Uterus (tissue), 3 donors: ENCODE measurements at regions not wholly inside any gene's neighbourhood (a gene's known extent, or its start where the extent isn't known, plus 50 kb on each side); places are given as distances from the start of the nearest gene placed in this dataset.

Source experiments
- DNase-seq, 2 donors: peaks; one replicate each; pipeline ENCODE4 v3.0.0-alpha.2; 2019 to 2020
- H3K27ac ChIP-seq, 2 donors: fragments of 200-600 bp; sonication (generic); 1 replicate in 1 of 2; 2 replicates in 1 of 2; pipeline ENCODE4 v1.5.1; 2016 to 2018
- H3K27me3 ChIP-seq, 2 donors: fragments of 200-600 bp; sonication (generic); one replicate each; pipeline ENCODE4 v1.5.1; 2018 to 2019; ENCODE audit warnings: control low read depth in 1 of 2
- H3K36me3 ChIP-seq, 2 donors: fragments of 200-600 bp; sonication (generic); one replicate each; pipeline ENCODE4 v1.5.1; 2019; ENCODE audit warnings: control low read depth in 1 of 2
- H3K4me1 ChIP-seq, 2 donors: fragments of 200-600 bp; sonication (generic); one replicate each; pipeline ENCODE4 v1.5.1; 2018 to 2019; ENCODE audit warnings: control low read depth in 1 of 2
- H3K4me3 ChIP-seq, 2 donors: fragments of 200-600 bp; sonication (generic); 1 replicate in 1 of 2; 2 replicates in 1 of 2; pipeline ENCODE4 v1.5.1; 2018 to 2019; ENCODE audit warnings: mild to moderate bottlenecking in 1 of 2
- H3K9me3 ChIP-seq, 2 donors: fragments of 200-600 bp; sonication (generic); one replicate each; pipeline ENCODE4 v1.5.1; 2019; ENCODE audit warnings: control low read depth in 1 of 2
- POLR2A ChIP-seq, 2 donors: fragments of 450-650 bp; IDR thresholded peaks; one replicate each; pipeline ENCODE4 v1.6.1; 2016; ENCODE audit warnings: antibody characterized with exemption in 2 of 2, mild to moderate bottlenecking in 1 of 2, moderate library complexity in 1 of 2
- intact Hi-C: fragments of 100-400 bp; cut with DNase I; formaldehyde crosslinking; loops from one replicate; pipeline ENCODE4 v1.15.1; 2023; ENCODE audit warnings: low total_unique reads
- TF ChIP-seq, protein P1 (sequence below), 4 experiments: fragments of 200-600 bp in 2 of 4; fragments of 450-650 bp in 2 of 4; sonication (generic) in 2 of 4; IDR thresholded peaks; one replicate each; pipeline ENCODE4 v1.5.1; 2016 to 2019; ENCODE audit warnings: antibody characterized with exemption in 4 of 4, mild to moderate bottlenecking in 2 of 4, moderate library complexity in 1 of 4
- donor health status: DM: yes; HTN: yes; CAD: no.

DNA sequence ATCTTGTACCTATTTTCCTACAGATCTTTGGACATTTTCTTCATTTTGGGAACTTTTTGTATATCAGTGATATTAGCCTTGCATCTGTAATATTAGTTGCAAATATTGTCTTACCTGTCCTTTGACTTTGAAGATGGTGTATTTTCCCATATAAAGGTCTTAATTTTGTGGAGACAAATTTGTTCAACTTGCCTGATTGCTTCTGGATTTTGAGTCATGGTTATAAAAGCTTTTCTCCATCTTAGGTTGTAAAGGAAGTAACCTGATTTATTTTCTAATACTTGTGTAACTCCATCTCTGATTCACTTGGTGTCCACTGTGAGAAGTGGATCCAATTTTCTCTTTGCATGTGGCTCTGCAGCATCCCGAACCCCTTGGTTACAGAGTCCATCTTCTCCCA lies 97.7 kb upstream of the OTOS start:
- Histone ChIP-seq H3K27me3 (no peaks in the 10 kb centered on the region), H3K36me3 (no peaks in the 10 kb centered on the region)
- no peak for TF ChIP-seq POLR2A (IDR thresholded peaks at IDR 0.05)
- TF ChIP-seq, protein P1, sequence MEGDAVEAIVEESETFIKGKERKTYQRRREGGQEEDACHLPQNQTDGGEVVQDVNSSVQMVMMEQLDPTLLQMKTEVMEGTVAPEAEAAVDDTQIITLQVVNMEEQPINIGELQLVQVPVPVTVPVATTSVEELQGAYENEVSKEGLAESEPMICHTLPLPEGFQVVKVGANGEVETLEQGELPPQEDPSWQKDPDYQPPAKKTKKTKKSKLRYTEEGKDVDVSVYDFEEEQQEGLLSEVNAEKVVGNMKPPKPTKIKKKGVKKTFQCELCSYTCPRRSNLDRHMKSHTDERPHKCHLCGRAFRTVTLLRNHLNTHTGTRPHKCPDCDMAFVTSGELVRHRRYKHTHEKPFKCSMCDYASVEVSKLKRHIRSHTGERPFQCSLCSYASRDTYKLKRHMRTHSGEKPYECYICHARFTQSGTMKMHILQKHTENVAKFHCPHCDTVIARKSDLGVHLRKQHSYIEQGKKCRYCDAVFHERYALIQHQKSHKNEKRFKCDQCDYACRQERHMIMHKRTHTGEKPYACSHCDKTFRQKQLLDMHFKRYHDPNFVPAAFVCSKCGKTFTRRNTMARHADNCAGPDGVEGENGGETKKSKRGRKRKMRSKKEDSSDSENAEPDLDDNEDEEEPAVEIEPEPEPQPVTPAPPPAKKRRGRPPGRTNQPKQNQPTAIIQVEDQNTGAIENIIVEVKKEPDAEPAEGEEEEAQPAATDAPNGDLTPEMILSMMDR (IDR thresholded peaks at IDR 0.05): no peak

DNA sequence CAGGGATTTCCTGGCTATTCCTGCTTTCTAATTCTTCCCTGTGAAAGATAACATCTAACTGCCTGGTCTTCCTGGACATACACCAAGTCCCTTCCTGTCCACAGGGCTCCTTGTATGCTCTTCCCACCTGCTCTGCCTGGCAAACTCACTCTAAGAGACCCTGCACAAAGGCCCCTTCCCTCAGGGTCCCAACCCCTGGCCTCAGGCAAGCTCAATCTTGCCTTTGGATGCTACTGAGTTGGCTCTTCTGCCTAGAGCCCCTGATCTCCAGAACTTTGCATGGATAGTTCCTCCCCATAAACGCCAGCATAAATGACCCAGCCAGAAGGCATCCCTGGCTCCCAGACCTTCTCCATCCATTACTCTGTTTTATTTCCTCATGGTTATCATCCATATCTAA lies 98.3 kb upstream of the OTOS start:
- TF ChIP-seq POLR2A (IDR thresholded peaks at IDR 0.05): no peak
- TF ChIP-seq, protein P1 (IDR thresholded peaks at IDR 0.05): no peak
- Histone ChIP-seq H3K9me3 (no peaks in the 10 kb centered on the region), H3K27me3 (no peaks in the 10 kb centered on the region), H3K4me3 (no peak overlapping the region), H3K4me1 (no peaks in the 10 kb centered on the region), H3K27ac (no peak overlapping the region), H3K36me3 (no peaks in the 10 kb centered on the region)
- no peak for DNase-seq
- intact Hi-C loops: no loop called here

More for the DNA sequence above, 97.7 kb upstream of the OTOS start:
- Histone ChIP-seq H3K4me1 (no peaks in the 10 kb centered on the region), H3K9me3 (no peaks in the 10 kb centered on the region), H3K4me3 (no peak overlapping the region), H3K27ac (no peak overlapping the region)
- intact Hi-C loops: no loop called here
- no peak for DNase-seq

DNA sequence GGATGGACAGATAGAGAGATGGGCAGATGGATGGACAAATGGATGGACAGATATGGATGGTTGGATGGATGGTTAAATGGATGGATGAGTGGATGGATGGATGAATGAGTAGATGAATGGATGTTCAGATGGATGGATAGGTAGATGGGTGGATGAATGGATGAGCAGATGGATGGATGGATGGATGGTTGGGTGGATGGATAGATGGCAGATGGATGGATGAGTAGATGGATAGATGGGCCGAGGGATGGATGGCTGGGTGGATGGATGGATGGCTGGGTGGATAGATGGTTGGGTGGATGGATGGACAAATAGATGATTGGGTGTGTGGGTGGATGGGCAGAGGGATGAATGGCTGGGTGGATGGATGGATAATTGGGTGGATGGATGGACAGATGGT lies 98.9 kb upstream of the OTOS start:
- Histone ChIP-seq H3K4me3 (no peak overlapping the region), H3K27me3 (no peaks in the 10 kb centered on the region), H3K9me3 (no peaks in the 10 kb centered on the region), H3K4me1 (no peaks in the 10 kb centered on the region), H3K36me3 (no peaks in the 10 kb centered on the region), H3K27ac (no peak overlapping the region)
- intact Hi-C loops: no loop called here
- TF ChIP-seq, protein P1 (IDR thresholded peaks at IDR 0.05): no peak
- no peak for TF ChIP-seq POLR2A (IDR thresholded peaks at IDR 0.05)
- no peak for DNase-seq

DNA sequence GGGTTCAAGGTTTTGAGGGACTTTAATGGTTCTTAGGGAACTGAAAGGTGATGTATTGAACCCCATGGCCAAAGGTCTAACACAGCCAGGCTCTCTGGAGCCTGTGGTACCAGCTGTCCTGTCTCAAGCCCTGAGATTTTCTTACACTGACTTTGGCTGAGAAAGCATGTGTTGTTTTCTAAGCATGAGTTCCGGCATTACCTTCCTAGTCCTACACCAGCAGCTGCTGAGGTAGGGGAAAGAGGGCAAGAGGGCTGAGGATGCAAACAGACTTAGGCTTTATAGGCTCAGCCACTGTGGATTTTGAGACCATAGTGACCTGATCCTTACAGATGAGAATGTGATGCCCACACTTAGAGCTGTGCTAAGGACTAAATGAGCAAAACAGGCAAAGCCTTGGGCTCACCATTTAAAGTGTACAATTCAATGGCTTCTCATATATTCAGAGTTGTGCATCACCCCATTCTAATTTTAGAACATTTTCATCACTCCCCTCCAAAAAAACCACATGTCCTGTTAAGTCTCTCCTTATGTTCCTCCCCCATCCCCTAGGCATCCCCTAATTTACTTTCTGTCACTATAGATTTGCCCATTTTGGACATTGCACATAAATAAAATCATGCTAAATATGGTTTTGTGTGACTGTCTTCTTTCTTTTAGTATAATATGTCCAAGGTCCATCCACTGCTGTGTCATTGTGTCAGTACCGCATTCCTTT lies 99.7 kb upstream of the OTOS start:
- Histone ChIP-seq H3K9me3 (no peaks in the 10 kb centered on the region), H3K27me3 (no peaks in the 10 kb centered on the region), H3K36me3 (no peaks in the 10 kb centered on the region), H3K27ac (no peak overlapping the region), H3K4me1 (no peaks in the 10 kb centered on the region), H3K4me3 (no peak overlapping the region)
- TF ChIP-seq, protein P1 (IDR thresholded peaks at IDR 0.05): no peak
- intact Hi-C loops: no loop called here
- no peak for DNase-seq

DNA sequence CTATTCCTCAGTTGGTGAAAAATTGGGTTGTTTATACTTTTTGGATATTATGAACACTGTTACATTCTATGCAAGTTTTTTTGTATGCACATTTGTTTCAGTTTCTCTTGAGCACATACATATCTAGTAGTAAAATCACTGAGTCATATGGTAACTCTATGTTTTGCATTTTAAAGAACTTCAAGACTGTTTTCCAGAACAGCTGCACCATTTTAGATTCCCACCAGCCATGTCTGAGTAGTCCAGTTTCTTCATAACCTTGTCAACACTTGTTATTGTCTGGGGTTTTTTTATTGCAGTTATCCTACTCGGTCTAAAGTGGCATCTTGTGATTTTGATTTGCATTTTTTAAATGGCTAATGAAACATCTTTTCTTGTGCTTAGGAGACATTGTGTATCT lies 100.3 kb upstream of the OTOS start:
- DNase-seq: no peak
- Histone ChIP-seq H3K4me1 (no peaks in the 10 kb centered on the region), H3K27me3 (no peaks in the 10 kb centered on the region), H3K4me3 (no peak overlapping the region), H3K27ac (no peak overlapping the region), H3K9me3 (no peaks in the 10 kb centered on the region), H3K36me3 (no peaks in the 10 kb centered on the region)
- TF ChIP-seq, protein P1 (IDR thresholded peaks at IDR 0.05): no peak
- TF ChIP-seq POLR2A (IDR thresholded peaks at IDR 0.05): no peak
- intact Hi-C loops: no loop called here
